Spleen (tissue), 7 donors: ENCODE measurements at regions not wholly inside any gene's neighbourhood (a gene's known extent, or its start where the extent isn't known, plus 50 kb on each side); places are given as distances from the start of the nearest gene placed in this dataset.
"Not testable (repeated sequence)": the region's sequence is repeated elsewhere in the genome, so short reads cannot be mapped to it uniquely, and the experiment has no call there.

Experiments
- CTCF ChIP-seq, 11 experiments: fragments of 200-600 bp in 7 of 11; fragments of 450-650 bp in 4 of 11; sonication (generic) in 4 of 11; IDR thresholded peaks in 8 of 11; conservative IDR thresholded peaks in 3 of 11; 1 replicate in 7 of 11; 2 replicates in 4 of 11; pipeline versions ENCODE4 v1.4.0 to v1.8.0; 2016 to 2021; ENCODE audit warnings: antibody characterized with exemption in 11 of 11, inconsistent platforms in 4 of 11, mild to moderate bottlenecking in 1 of 11
- POLR2A ChIP-seq, 3 donors: fragments of 450-650 bp; IDR thresholded peaks; one replicate each; pipeline ENCODE4 v1.5.1; 2017; ENCODE audit warnings: antibody characterized with exemption in 3 of 3, mild to moderate bottlenecking in 1 of 3
- POLR2AphosphoS5 ChIP-seq, 3 donors: sonication (generic); formaldehyde crosslinking; IDR thresholded peaks; one replicate each; pipeline ENCODE4 v1.5.1; 2017; ENCODE audit warnings: antibody characterized with exemption in 3 of 3
- donor health status: DM: no; HTN: no; CAD: no; lungs with moderate emphysema.
- donor health status: DM: no; HTN: no; CAD: no.
- donor health status: DM: no; HTN: no; CAD: no.

GRCh38 chr22:18787529-18787928 lies 118.6 kb upstream of the DGCR6 start:
- TF ChIP-seq POLR2A (IDR thresholded peaks at IDR 0.05); CTCF (IDR thresholded peaks at IDR 0.05 in 8 of 11, conservative IDR thresholded peaks at IDR 0.05 in 3 of 11); POLR2AphosphoS5 (IDR thresholded peaks at IDR 0.05): not testable (repeated sequence)
